Neural progenitor cell (in vitro differentiated cells): ENCODE measurements at regions not wholly inside any gene's neighbourhood (a gene's known extent, or its start where the extent isn't known, plus 50 kb on each side); places are given as distances from the start of the nearest gene placed in this dataset.

Source experiments
- CTCF ChIP-seq: fragments of 200-600 bp; sonication (generic); IDR thresholded peaks from 2 replicates; pipeline ENCODE4 v1.5.1; 2017; ENCODE audit warnings: antibody characterized with exemption, mild to moderate bottlenecking
- EZH2 ChIP-seq: fragments of 200-600 bp; sonication (generic); IDR thresholded peaks from 2 replicates; pipeline ENCODE4 v1.6.1; 2017; ENCODE audit warnings: antibody characterized with exemption, mild to moderate bottlenecking, moderate library complexity
- EZH2phosphoT487 ChIP-seq: fragments of 200-600 bp; sonication (generic); IDR thresholded peaks from 2 replicates; pipeline ENCODE4 v1.6.1; 2017; ENCODE audit warnings: antibody characterized with exemption

DNA sequence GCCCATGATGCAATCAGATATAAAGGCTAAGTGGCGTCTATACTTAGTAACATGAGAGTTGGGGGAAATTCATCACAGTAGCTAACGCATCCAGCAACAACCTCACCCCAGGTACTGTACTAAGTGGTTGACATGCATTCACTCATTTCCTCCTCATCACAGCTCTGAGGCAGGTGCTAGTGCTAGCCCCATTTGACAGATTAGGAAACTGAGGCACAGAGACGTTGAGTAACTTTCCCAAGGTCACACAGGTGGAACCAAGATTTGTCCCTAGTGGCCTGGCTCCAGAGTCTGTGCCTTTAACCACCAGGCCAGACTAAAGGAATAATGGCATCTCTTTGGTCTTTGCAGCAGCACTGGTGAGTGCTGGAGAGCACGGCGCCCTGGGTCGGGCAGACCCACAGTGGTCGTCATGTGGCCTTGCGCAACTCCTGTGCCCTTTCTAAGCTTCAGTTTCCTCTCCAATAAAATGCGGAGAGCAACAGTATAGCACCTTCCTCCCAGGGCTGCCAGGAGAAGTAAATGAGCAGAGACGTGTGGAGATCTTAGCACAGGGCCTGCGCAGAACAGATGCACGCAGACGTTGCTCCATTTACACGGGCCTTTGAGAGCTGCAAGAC, 186.4 kb downstream of the BCOR start:
- TF ChIP-seq CTCF: no peak
- TF ChIP-seq EZH2: no peak
- no peak for TF ChIP-seq EZH2phosphoT487
